ENCODE measurements at regions not wholly inside any gene's neighbourhood (a gene's known extent, or its start where the extent isn't known, plus 50 kb on each side); places are given as distances from the start of the nearest gene placed in this dataset.
"Not testable (repeated sequence)": the region's sequence is repeated elsewhere in the genome, so short reads cannot be mapped to it uniquely, and the experiment has no call there.

DNA sequence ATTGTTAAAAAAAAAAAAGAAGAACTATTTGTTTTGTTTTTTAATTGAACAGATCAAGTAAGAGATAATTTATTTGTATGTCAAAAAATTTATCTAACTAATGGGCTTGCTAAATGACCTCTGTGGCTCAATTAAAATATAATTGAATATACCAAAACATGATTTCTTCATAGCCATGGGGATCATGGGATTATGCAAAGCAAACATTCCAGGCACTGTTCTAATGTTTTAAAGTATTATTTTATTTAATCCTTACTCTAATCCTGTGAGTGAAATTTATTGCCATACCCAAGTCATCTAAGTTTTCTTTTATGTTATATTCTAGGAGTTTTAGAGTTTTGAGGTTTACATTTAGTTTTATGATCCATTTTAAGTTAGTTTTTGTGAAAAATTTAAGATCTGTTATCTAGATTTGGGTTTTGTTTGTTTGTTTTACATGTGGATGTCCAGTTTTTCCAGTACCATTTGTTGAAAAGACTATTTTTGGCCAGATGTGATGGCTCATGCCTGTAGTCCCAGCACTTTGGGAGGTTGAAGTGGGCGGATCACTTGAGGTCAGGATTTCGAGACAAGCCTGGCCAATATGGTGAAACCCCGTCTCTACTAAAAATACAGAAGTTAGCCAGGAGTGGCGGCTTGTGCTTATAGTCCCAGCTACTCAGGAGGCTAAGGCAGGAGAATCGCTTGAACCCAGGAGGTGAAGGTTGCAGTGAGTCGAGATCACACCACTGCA is 52.3 kb upstream of the CNOT10 start:
- peaks cover 7% of the 10 kb centered on the region for H3K4me1 ChIP-seq (replicated peaks; ENCODE audit: insufficient read depth)
- H3F3A ChIP-seq (ENCODE audit: insufficient read depth, low read depth), result no peaks in the 10 kb centered on the region
- BruUV-seq (replicated peaks), result no TSS peak
- intact Hi-C loops (cut with micrococcal nuclease; ENCODE audit: unreplicated experiment), result no loop called here
- no peak overlapping the region for H3K27ac ChIP-seq
- H4K20me1 ChIP-seq (ENCODE audit: insufficient read depth), result no peaks in the 10 kb centered on the region
- no peaks in the 10 kb centered on the region for H3K27me3 ChIP-seq (ENCODE audit: insufficient read depth, low read depth)
- H3K36me3 ChIP-seq (ENCODE audit: low read depth), result no peaks in the 10 kb centered on the region
- TF ChIP-seq EZH2 (IDR thresholded peaks at IDR 0.05; ENCODE audit: low read depth), result no peak
- TF ChIP-seq, protein P1, sequence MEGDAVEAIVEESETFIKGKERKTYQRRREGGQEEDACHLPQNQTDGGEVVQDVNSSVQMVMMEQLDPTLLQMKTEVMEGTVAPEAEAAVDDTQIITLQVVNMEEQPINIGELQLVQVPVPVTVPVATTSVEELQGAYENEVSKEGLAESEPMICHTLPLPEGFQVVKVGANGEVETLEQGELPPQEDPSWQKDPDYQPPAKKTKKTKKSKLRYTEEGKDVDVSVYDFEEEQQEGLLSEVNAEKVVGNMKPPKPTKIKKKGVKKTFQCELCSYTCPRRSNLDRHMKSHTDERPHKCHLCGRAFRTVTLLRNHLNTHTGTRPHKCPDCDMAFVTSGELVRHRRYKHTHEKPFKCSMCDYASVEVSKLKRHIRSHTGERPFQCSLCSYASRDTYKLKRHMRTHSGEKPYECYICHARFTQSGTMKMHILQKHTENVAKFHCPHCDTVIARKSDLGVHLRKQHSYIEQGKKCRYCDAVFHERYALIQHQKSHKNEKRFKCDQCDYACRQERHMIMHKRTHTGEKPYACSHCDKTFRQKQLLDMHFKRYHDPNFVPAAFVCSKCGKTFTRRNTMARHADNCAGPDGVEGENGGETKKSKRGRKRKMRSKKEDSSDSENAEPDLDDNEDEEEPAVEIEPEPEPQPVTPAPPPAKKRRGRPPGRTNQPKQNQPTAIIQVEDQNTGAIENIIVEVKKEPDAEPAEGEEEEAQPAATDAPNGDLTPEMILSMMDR (conservative IDR thresholded peaks at IDR 0.05), result no peak
- H3K9me3 ChIP-seq (ENCODE audit: insufficient read depth, low read depth), result no peaks in the 10 kb centered on the region
- no peak overlapping the region for H2AFZ ChIP-seq
- no peak overlapping the region for H3K4me3 ChIP-seq
- CTCF ChIA-PET, result no interaction called here
- H3K9me2 ChIP-seq (ENCODE audit: insufficient read depth), result no peaks in the 10 kb centered on the region
- POLR2A ChIA-PET (ENCODE audit: unreplicated experiment), result no interaction called here
- DNase-seq, result no peak
- H3K79me2 ChIP-seq (ENCODE audit: low read depth), result no peaks in the 10 kb centered on the region
- no peak overlapping the region for H3K4me2 ChIP-seq

DNA sequence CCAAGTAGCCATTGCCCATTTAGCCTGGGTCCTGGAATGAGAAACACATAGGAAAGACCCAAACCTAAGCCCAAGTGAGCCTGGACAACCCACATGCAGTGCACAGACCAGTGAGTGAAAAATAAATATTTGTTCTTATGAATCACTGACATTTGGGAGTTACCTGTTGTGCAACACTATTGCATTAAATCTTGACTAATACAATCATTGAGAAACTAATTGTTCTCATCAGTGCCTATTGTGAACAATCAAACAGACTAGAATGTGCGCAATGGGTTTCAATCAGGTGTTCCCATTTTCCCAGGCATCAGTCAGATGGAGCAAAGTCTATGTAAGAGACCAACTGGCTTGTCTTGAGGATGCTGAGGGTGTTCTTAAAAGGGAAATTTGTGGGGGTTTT is 54.7 kb upstream of the CNOT10 start:
- Histone ChIP-seq H2AFZ (no peak overlapping the region), H3F3A (ENCODE audit: insufficient read depth, low read depth) (no peaks in the 10 kb centered on the region), H3K36me3 (ENCODE audit: low read depth) (no peaks in the 10 kb centered on the region), H3K27ac (no peak overlapping the region), H3K27me3 (ENCODE audit: insufficient read depth, low read depth) (no peaks in the 10 kb centered on the region), H3K4me2 (no peak overlapping the region), H3K9me2 (ENCODE audit: insufficient read depth) (no peaks in the 10 kb centered on the region), H4K20me1 (ENCODE audit: insufficient read depth) (no peaks in the 10 kb centered on the region), H3K4me1 (replicated peaks; ENCODE audit: insufficient read depth) (peaks cover 7% of the 10 kb centered on the region), H3K4me3 (no peak overlapping the region), H3K9me3 (ENCODE audit: insufficient read depth, low read depth) (no peaks in the 10 kb centered on the region), H3K79me2 (ENCODE audit: low read depth) (no peaks in the 10 kb centered on the region)
- DNase-seq, result peak in 1 of 2 experiments; percentile 61
- ChIA-PET POLR2A (ENCODE audit: unreplicated experiment) (no interaction called here), CTCF (no interaction called here)
- BruUV-seq (replicated peaks), result no TSS peak
- intact Hi-C loops (cut with micrococcal nuclease; ENCODE audit: unreplicated experiment), result no loop called here
- TF ChIP-seq, protein P1 (conservative IDR thresholded peaks at IDR 0.05), result no peak
- TF ChIP-seq EZH2 (IDR thresholded peaks at IDR 0.05; ENCODE audit: low read depth), result no peak

DNA sequence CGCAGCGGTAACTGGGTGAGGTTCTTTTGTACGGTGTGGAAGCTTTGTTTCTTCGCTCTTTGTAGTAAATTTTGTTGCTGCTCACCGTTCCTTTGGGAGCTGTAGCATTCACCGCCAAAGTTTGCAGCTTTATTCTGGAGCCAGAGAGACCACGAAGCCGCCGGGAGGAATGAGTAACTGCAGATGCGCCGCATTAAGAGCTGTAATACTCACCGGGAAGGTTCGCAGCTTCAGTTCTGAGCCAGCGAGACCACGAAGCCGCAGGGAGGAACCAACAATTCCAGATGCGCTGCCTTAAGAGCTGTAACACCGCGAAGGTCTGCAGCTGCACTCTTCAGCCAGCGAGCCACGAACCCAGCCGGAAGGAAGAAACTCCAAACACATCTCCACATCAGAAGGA is 56.0 kb upstream of the DYNC1LI1 start:
- peaks cover 7% of the 10 kb centered on the region for H3K4me1 ChIP-seq (replicated peaks; ENCODE audit: insufficient read depth)
- DNase-seq, result no peak
- H3F3A ChIP-seq (ENCODE audit: insufficient read depth, low read depth), result no peaks in the 10 kb centered on the region
- no peaks in the 10 kb centered on the region for H3K27me3 ChIP-seq (ENCODE audit: insufficient read depth, low read depth)
- H2AFZ ChIP-seq, result no peak overlapping the region
- POLR2A ChIA-PET (ENCODE audit: unreplicated experiment), result no interaction called here
- TF ChIP-seq, protein P1 (conservative IDR thresholded peaks at IDR 0.05), result no peak
- no peak for TF ChIP-seq EZH2 (IDR thresholded peaks at IDR 0.05; ENCODE audit: low read depth)
- CTCF ChIA-PET, result no interaction called here
- BruUV-seq (replicated peaks), result no TSS peak
- no peaks in the 10 kb centered on the region for H3K79me2 ChIP-seq (ENCODE audit: low read depth)
- no peaks in the 10 kb centered on the region for H4K20me1 ChIP-seq (ENCODE audit: insufficient read depth)
- H3K27ac ChIP-seq, result no peak overlapping the region
- H3K9me3 ChIP-seq (ENCODE audit: insufficient read depth, low read depth), result no peaks in the 10 kb centered on the region
- H3K4me2 ChIP-seq, result no peak overlapping the region
- no peak overlapping the region for H3K4me3 ChIP-seq
- H3K9me2 ChIP-seq (ENCODE audit: insufficient read depth), result no peaks in the 10 kb centered on the region
- intact Hi-C loops (cut with micrococcal nuclease; ENCODE audit: unreplicated experiment), result no loop called here
- H3K36me3 ChIP-seq (ENCODE audit: low read depth), result no peaks in the 10 kb centered on the region

DNA sequence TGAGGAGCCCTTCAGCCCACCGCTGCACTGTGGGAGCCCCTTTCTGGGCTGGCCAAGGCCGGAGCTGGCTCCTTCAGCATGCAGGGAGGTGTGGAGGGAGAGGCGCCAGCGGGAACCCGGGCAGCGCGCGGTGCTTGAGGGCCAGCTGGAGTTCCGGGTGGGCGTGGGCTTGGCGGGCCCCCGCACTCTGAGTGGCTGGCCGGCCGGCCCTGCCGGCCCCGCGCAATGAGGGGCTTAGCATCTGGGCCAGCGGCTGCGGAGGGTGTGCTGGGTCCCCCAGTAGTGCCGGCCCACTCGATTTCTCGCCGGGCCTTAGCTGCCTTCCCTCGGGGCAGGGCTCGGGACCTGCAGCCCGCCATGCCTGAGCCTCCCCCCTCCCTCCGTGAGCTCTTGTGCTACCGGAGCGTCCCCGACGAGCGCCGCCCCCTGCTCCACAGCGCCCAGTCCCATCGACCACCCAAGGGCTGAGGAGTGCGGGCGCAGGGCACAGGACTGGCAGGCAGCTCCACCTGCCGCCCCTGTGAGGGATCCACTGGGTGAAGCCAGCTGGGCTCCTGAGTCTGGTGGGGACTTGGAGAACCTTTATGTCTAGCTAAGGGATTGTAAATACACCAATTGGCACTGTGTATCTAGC is 55.0 kb upstream of the DYNC1LI1 start:
- H3F3A ChIP-seq (ENCODE audit: insufficient read depth, low read depth); intact Hi-C loops (cut with micrococcal nuclease; ENCODE audit: unreplicated experiment); H4K20me1 ChIP-seq (ENCODE audit: insufficient read depth); H3K27ac ChIP-seq; H2AFZ ChIP-seq; CTCF ChIA-PET; H3K36me3 ChIP-seq (ENCODE audit: low read depth); H3K27me3 ChIP-seq (ENCODE audit: insufficient read depth, low read depth); H3K4me2 ChIP-seq; H3K4me3 ChIP-seq; H3K79me2 ChIP-seq (ENCODE audit: low read depth); H3K9me2 ChIP-seq (ENCODE audit: insufficient read depth); BruUV-seq (replicated peaks); POLR2A ChIA-PET (ENCODE audit: unreplicated experiment); H3K4me1 ChIP-seq (replicated peaks; ENCODE audit: insufficient read depth); H3K9me3 ChIP-seq (ENCODE audit: insufficient read depth, low read depth): not testable (repeated sequence)
- peak in 1 of 2 experiments; percentile 18 for DNase-seq
